HepG2 (cell line): ENCODE measurements at regions not wholly inside any gene's neighbourhood (a gene's known extent, or its start where the extent isn't known, plus 50 kb on each side); places are given as distances from the start of the nearest gene placed in this dataset.

Experiments
- BRCA1 ChIP-seq: sonication (generic); formaldehyde crosslinking; IDR thresholded peaks from 2 replicates; pipeline ENCODE4 v1.4.0; 2020; ENCODE audit warnings: missing genetic modification reagents
- CEBPZ ChIP-seq: IDR thresholded peaks from 2 replicates; pipeline ENCODE4 v1.6.1; 2012; ENCODE audit warnings: low read length, improper control_type of control experiment
- DBP ChIP-seq: sonication (generic); formaldehyde crosslinking; IDR thresholded peaks from 2 replicates; pipeline ENCODE4 v1.4.0; 2020; ENCODE audit warnings: missing genetic modification reagents; ENCODE audit errors: not compliant biosample characterization
- KDM4B ChIP-seq: sonication (generic); formaldehyde crosslinking; IDR thresholded peaks from 2 replicates; pipeline ENCODE4 v1.4.0; 2020; ENCODE audit warnings: missing genetic modification reagents
- KLF16 ChIP-seq, 2 experiments: sonication (generic) in 1 of 2; formaldehyde crosslinking in 1 of 2; IDR thresholded peaks; 2 replicates each; pipeline versions ENCODE4 v1.6.1 to v1.8.0; 2016 to 2023; ENCODE audit warnings: missing genetic modification reagents in 2 of 2, missing compliant biosample characterization in 1 of 2
- RBFOX2 ChIP-seq: fragments of 200-400 bp; formaldehyde crosslinking; IDR thresholded peaks from 2 replicates; pipeline ENCODE4 v1.6.1; 2017; ENCODE audit warnings: low read depth, mild to moderate bottlenecking, low read length
- SP2 ChIP-seq: sonication (generic); formaldehyde crosslinking; IDR thresholded peaks from 2 replicates; pipeline ENCODE4 v1.5.1; 2020; ENCODE audit warnings: mild to moderate bottlenecking, missing genetic modification reagents
- ZC3H4 ChIP-seq: sonication (generic); formaldehyde crosslinking; IDR thresholded peaks from 2 replicates; pipeline ENCODE4 v1.4.0; 2020; ENCODE audit warnings: missing genetic modification reagents, borderline replicate concordance
- ZNF136 ChIP-seq: sonication (generic); formaldehyde crosslinking; IDR thresholded peaks from 2 replicates; pipeline ENCODE4 v1.8.1; 2022; ENCODE audit warnings: low read depth, mild to moderate bottlenecking, moderate library complexity, missing genetic modification reagents
- ZNF510 ChIP-seq: sonication (generic); formaldehyde crosslinking; IDR thresholded peaks from 2 replicates; pipeline ENCODE4 v1.4.0; 2020; ENCODE audit warnings: low read depth, mild to moderate bottlenecking, missing genetic modification reagents
- ZNF572 ChIP-seq: sonication (generic); formaldehyde crosslinking; IDR thresholded peaks from 2 replicates; pipeline ENCODE4 v1.5.1; 2020; ENCODE audit warnings: mild to moderate bottlenecking, missing genetic modification reagents
- ZNF782 ChIP-seq: sonication (generic); formaldehyde crosslinking; IDR thresholded peaks from 2 replicates; pipeline ENCODE4 v1.4.0; 2020; ENCODE audit warnings: missing genetic modification reagents, mild to moderate bottlenecking, borderline replicate concordance
- TF ChIP-seq, protein P1 (sequence below): sonication (generic); formaldehyde crosslinking; IDR thresholded peaks from 2 replicates; pipeline ENCODE4 v1.5.0; 2020; ENCODE audit warnings: mild to moderate bottlenecking, missing genetic modification reagents
- TF ChIP-seq, protein P2 (sequence below), 2 experiments: IDR thresholded peaks; 2 replicates each; pipeline ENCODE4 v1.6.1; 2011 to 2012; ENCODE audit warnings: low read length in 2 of 2, borderline replicate concordance in 1 of 2, low read depth in 1 of 2, mild to moderate bottlenecking in 1 of 2, moderate library complexity in 1 of 2
- TF ChIP-seq, protein P3 (sequence below): sonication (generic); formaldehyde crosslinking; IDR thresholded peaks from 2 replicates; pipeline ENCODE4 v1.9.0; 2021; ENCODE audit warnings: missing genetic modification reagents, mild to moderate bottlenecking, borderline replicate concordance
- TF ChIP-seq, protein P4 (sequence below): sonication (generic); formaldehyde crosslinking; IDR thresholded peaks from 2 replicates; pipeline ENCODE4 v1.4.0; 2020; ENCODE audit warnings: missing genetic modification reagents

DNA sequence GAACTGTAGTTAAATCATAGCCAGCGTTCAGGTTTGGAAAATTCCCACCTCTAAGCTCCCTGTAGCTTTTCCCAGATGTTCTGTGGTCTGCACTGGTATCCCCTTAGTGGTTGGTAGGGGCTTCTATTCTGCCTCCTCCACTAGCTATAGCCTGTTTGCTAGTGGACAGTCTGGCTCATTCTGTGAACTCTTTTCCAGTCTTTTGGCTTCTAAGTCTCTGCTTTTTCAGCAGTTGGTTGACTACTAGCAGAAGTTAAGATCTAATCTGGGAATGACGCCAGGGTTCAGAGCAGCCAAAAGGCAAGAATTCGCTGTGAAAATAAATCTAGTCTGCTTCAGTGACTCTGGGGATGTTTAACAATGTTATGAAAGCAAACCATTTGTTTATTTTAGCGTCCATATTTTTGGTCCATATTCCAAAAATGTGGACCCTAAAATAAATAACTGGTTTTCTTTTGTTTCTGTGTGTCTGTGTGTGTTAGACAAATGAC is 73.7 kb upstream of the WDR72 start (continued):
- TF ChIP-seq, protein P1, sequence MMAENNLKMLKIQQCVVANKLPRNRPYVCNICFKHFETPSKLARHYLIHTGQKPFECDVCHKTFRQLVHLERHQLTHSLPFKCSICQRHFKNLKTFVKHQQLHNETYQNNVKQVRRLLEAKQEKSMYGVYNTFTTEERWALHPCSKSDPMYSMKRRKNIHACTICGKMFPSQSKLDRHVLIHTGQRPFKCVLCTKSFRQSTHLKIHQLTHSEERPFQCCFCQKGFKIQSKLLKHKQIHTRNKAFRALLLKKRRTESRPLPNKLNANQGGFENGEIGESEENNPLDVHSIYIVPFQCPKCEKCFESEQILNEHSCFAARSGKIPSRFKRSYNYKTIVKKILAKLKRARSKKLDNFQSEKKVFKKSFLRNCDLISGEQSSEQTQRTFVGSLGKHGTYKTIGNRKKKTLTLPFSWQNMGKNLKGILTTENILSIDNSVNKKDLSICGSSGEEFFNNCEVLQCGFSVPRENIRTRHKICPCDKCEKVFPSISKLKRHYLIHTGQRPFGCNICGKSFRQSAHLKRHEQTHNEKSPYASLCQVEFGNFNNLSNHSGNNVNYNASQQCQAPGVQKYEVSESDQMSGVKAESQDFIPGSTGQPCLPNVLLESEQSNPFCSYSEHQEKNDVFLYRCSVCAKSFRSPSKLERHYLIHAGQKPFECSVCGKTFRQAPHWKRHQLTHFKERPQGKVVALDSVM (CRISPR knock-in tag), result no peak
- no peak for TF ChIP-seq KDM4B (CRISPR knock-in tag)
- no peak for TF ChIP-seq BRCA1 (CRISPR knock-in tag)
- TF ChIP-seq, protein P2, sequence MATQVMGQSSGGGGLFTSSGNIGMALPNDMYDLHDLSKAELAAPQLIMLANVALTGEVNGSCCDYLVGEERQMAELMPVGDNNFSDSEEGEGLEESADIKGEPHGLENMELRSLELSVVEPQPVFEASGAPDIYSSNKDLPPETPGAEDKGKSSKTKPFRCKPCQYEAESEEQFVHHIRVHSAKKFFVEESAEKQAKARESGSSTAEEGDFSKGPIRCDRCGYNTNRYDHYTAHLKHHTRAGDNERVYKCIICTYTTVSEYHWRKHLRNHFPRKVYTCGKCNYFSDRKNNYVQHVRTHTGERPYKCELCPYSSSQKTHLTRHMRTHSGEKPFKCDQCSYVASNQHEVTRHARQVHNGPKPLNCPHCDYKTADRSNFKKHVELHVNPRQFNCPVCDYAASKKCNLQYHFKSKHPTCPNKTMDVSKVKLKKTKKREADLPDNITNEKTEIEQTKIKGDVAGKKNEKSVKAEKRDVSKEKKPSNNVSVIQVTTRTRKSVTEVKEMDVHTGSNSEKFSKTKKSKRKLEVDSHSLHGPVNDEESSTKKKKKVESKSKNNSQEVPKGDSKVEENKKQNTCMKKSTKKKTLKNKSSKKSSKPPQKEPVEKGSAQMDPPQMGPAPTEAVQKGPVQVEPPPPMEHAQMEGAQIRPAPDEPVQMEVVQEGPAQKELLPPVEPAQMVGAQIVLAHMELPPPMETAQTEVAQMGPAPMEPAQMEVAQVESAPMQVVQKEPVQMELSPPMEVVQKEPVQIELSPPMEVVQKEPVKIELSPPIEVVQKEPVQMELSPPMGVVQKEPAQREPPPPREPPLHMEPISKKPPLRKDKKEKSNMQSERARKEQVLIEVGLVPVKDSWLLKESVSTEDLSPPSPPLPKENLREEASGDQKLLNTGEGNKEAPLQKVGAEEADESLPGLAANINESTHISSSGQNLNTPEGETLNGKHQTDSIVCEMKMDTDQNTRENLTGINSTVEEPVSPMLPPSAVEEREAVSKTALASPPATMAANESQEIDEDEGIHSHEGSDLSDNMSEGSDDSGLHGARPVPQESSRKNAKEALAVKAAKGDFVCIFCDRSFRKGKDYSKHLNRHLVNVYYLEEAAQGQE (IDR thresholded peaks at IDR 0.05; ENCODE audit: borderline replicate concordance in 1 of 2, low read depth in 1 of 2, low read length in 2 of 2), result peak in 1 of 2 experiments; percentile 21; a peak in 1 of 4 replicates
- TF ChIP-seq KLF16 (CRISPR knock-in tag; IDR thresholded peaks at IDR 0.05), result no peak
- no peak for TF ChIP-seq ZNF510 (CRISPR knock-in tag)
- TF ChIP-seq, protein P3, sequence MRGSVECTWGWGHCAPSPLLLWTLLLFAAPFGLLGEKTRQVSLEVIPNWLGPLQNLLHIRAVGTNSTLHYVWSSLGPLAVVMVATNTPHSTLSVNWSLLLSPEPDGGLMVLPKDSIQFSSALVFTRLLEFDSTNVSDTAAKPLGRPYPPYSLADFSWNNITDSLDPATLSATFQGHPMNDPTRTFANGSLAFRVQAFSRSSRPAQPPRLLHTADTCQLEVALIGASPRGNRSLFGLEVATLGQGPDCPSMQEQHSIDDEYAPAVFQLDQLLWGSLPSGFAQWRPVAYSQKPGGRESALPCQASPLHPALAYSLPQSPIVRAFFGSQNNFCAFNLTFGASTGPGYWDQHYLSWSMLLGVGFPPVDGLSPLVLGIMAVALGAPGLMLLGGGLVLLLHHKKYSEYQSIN (CRISPR knock-in tag), result no peak
- no peak for TF ChIP-seq ZNF782
- TF ChIP-seq, protein P4, sequence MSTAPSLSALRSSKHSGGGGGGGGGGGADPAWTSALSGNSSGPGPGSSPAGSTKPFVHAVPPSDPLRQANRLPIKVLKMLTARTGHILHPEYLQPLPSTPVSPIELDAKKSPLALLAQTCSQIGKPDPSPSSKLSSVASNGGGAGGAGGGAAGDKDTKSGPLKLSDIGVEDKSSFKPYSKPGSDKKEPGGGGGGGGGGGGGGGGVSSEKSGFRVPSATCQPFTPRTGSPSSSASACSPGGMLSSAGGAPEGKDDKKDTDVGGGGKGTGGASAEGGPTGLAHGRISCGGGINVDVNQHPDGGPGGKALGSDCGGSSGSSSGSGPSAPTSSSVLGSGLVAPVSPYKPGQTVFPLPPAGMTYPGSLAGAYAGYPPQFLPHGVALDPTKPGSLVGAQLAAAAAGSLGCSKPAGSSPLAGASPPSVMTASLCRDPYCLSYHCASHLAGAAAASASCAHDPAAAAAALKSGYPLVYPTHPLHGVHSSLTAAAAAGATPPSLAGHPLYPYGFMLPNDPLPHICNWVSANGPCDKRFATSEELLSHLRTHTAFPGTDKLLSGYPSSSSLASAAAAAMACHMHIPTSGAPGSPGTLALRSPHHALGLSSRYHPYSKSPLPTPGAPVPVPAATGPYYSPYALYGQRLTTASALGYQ (CRISPR knock-in tag), result peak; percentile 80; the same call in 1 of the 2 replicates
- TF ChIP-seq ZNF572 (CRISPR knock-in tag), result no peak
- no peak for TF ChIP-seq ZNF136 (CRISPR knock-in tag)
- 0 out of 2 replicates have a peak, but pooled peaks have one; percentile 39 for TF ChIP-seq RBFOX2
- TF ChIP-seq DBP (CRISPR knock-in tag), result no peak
- no peak for TF ChIP-seq SP2
- no peak for TF ChIP-seq CEBPZ
- no peak for TF ChIP-seq ZC3H4 (CRISPR knock-in tag)
